GM18867 (cell line): ENCODE measurements at regions not wholly inside any gene's neighbourhood (a gene's known extent, or its start where the extent isn't known, plus 50 kb on each side); places are given as distances from the start of the nearest gene placed in this dataset.

Experiments
- ATAC-seq: cut with Tn5 transposase; IDR thresholded peaks from one replicate; pipeline ENCODE4 v1.9.1; 2021; ENCODE audit warnings: mild to moderate bottlenecking, moderate library complexity; ENCODE audit not compliant: unreplicated experiment

DNA sequence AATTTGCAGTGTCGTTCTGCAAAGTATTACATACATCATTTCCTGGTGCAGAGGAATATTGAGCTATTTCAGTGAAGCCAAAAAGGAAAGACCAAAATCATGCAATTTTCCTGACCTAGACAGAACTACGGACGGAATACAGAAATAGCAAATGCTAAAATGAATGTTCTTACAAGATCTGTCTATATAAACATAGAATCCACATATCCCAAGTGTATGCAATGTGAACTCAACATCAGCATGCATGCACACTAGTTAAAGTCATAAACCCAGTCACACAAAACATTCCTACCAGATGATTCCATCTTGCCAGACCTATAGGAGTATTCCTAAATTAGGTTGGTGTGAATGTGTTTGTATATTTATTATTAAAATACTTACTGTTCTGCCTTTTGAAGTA, 383.7 kb upstream of the ZNF507 start:
- ATAC-seq, result no peak

GRCh38 chr19:31962561-31962996, 382.8 kb upstream of the ZNF507 start:
- ATAC-seq, result no peak

GRCh38 chr19:31963746-31964145, 381.7 kb upstream of the ZNF507 start:
- ATAC-seq, result no peak

DNA sequence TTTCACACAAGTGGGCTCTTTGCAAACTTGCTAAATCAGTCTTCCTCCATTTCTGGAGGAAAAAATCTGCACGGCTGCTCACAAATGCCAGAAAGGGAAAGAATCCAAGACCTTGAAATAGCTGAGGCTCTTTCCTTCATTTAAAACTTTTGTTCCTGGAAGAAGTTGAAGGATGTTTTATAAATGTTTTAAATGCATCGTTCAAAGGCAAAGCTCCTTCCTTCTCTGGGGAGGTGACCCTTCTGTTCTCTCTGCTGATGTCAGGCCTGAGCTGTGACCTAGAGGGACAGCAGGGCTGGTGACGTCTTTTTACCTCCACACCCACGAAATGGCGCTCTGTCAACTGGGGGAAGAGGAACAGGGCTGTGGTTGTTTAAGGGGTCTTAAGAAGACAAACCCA, 376.4 kb upstream of the ZNF507 start:
- ATAC-seq, result no peak

GRCh38 chr19:31970027-31970461, 375.4 kb upstream of the ZNF507 start:
- ATAC-seq, result no peak

DNA sequence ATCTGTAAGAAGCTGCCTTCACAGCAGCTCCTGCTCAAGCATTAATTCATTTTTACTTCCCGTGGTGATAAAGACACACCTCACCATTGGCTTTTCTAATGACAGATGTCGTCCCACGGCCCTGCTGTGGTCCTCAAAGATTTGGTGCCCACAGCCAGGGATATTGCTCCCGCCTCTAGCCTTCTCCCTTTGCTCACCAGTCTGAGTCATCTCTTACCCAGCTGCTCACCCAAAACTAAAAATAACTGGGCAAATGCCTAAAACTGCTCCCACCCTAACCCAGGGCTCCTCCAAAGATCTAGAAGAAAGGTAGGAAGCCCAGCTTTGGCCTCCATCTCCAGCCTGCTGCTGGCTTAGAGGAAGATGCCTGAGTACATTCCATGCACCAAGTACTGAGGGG, 371.1 kb upstream of the ZNF507 start:
- no peak for ATAC-seq

DNA sequence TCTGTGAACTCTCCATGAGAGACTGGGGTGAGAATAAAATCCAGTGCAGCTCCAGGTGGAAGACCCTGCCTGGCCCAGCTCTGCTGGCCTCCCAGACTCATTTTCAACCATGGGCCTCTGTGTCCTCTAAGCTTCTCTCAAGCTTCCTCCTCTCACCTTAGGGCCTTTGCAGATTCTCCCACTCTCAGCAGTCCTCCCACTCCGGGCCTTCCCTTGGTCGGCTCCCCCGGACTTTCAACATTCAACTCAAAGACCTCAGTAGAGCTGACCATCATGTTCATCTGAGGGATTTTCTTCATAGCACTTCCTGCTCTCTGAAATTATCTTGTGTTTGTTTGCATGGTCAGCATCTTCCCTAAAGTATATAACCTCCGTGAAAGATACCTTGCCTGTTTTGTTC, 370.5 kb upstream of the ZNF507 start:
- ATAC-seq, result no peak

DNA sequence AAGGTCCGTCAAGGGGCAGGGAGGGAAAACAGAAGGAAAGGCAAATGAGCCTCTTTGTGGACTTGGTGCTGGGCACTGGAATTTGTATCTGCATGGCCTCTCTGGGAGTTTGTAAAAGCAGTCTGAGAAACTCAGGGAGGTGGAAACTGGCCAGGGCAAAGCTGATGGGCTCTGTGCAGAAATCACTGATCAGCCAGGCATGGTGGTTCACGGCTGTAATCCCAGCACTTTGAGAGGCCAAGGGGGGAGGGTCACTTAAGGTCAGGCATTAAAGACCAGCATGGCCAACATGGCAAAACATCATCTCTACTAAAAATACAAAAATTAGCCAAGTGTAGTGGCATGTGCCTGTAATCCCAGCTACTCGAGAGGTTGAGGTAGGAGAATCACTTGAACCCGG, 369.9 kb upstream of the ZNF507 start:
- ATAC-seq, result no peak

- no peak for ATAC-seq
These were observed 368.5 kb upstream of the ZNF507 start for GRCh38 chr19:31976775-31977536.

- ATAC-seq, result no peak
These were observed 366.0 kb upstream of the ZNF507 start for GRCh38 chr19:31979362-31979761.

- ATAC-seq, result no peak
These were observed 365.3 kb upstream of the ZNF507 start for GRCh38 chr19:31979949-31980670.

- no peak for ATAC-seq
These were observed 364.6 kb upstream of the ZNF507 start for GRCh38 chr19:31980796-31981195.

GRCh38 chr19:31981545-31981944, 363.9 kb upstream of the ZNF507 start:
- no peak for ATAC-seq

DNA sequence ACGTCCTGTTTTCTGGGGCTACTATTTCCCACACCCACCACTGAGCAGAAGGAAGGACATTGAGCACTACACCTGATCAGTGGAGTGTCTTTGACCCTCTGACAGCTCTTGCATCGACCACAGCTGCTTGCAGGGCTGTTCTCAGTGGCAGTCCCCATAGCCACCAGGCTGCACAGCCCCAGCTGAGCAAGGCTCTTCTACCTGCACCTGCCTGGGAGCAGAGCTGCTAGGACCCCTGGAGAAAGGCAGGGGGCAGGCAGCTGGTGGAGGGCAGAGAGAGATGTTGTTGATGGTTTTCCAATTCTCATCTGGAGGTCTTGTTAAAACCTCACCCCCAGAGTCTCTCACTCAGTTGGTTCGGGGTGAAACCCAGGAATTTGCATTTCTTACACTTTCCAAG, 361.8 kb upstream of the ZNF507 start:
- ATAC-seq, result no peak

DNA sequence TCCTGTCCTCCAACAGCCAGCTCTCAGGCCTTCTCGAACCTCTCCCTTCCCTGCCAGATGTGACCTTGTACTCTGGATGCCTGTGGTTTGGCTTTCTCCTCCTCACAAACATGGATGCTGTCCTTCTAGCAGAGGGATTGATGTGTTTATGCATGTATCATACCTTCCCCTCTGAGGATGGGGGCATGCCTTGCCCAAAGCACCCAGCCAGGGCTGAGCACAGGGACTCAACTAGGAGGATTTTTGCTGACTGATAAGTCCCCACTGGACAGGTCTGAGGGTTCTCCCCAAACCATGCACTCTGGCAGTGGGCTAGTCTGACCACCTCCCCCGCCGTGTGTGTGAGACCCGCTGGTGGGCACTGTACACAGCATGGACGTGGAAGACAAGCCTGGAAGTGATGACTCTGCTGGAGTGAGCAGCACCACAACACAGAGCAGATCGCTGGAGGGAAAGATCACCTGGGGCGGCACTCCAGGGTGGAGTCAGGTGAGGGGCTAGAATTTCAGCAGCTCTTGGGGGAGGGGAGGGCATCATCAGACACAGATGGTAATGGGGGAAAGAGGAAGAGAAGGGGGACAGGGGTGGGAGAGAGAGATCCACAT, 360.3 kb upstream of the ZNF507 start:
- ATAC-seq, result no peak

DNA sequence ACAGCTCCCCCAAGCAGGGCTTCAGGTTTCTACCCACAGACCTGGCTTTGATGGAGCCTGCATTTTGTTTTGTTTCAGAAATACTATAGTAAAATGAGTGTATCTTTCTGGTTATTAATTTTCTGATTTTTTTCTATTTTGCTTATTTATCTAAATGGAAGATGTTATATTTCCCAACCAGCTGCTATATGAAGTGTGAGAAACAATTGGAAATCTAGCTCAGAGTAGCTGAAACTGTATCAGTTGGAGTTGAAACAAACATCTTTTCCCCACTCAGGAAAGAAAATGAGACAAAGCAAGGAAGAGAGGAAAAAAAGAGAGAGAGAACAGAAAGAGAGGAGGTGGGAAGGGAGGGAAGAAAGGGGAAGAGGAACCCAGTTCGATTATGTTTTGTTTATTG, 358.5 kb upstream of the ZNF507 start:
- ATAC-seq, result no peak

DNA sequence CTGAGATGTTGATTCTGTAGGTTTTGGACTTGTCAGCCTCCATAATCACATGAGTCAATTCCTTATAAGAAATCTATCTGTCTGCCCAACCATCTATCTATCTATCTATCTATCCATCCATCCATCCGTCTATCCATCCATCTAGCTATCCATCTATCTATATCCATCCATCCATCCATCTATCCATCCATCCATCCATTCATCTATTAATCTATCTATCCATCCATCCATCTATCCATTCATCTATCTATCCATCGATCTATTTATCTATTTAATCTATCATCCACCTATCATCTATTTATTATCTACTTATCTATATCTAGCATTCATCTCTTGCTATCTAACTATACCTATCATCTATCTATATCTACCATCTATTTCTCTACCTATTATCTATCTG, 357.2 kb upstream of the ZNF507 start:
- ATAC-seq, result no peak

DNA sequence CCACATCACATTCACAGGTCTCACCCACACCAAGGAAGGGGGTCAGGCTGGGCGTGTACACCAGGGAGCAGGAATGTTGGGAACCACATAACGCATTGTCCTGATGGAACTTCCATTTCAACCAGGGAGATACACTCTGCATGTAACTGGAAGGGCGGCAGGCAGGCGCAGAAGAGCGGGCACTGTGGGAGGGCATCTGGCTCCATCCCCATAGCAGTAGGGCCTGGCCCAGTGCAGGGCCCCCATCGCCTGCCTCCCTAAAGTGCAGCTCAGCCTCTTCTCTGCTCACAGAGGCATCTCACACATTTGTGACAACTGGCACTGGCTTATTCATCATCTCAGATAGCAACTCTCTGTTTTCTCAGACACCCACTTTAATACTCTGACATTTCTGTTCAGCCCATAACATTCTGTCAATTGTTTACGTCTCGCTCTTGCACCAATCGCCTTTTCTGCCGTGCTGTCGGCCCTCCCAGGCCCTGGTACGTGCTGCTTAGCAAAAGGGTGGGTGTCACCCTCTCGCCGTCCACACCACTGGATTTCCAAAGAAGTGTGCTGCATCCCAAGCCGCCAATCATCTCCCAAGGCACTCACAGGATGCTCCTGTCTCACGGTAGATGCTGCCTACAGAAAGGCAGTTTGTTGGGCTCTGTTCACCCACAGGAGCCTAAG, 353.3 kb upstream of the ZNF507 start:
- no peak for ATAC-seq

DNA sequence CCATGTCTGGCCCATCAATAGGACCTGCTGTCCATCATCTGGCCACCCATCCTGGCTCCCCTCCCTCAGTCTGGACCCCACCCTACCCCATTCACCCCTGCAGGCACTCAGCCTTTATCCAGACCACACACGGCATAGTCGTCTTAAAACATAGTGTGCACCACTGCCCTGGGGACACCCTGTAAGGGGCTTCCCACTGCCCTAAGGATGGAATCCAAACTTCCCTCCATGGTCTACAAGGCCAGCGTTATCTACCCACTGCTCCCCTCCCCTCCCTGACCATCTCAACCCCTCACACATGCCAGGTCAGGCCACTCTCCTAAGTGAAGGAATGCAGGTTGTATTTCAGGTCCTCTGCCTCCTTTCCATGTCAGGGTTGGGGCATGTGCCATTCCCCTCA, 352.7 kb upstream of the ZNF507 start:
- no peak for ATAC-seq

GRCh38 chr19:31995546-31995945, 349.9 kb upstream of the ZNF507 start:
- no peak for ATAC-seq

- no peak for ATAC-seq
These were observed 335.3 kb upstream of the ZNF507 start for GRCh38 chr19:32010071-32010470.
